ENCODE measurements at regions not wholly inside any gene's neighbourhood (a gene's known extent, or its start where the extent isn't known, plus 50 kb on each side); places are given as distances from the start of the nearest gene placed in this dataset.
A peak's percentile ranks its signal among the peaks of the same experiment; 100 is the strongest.

- no peak for DNase-seq (ENCODE audit: low read depth)
Measured at GRCh38 chr4:24054910-24055309, 165.1 kb upstream of the PPARGC1A start.

DNA sequence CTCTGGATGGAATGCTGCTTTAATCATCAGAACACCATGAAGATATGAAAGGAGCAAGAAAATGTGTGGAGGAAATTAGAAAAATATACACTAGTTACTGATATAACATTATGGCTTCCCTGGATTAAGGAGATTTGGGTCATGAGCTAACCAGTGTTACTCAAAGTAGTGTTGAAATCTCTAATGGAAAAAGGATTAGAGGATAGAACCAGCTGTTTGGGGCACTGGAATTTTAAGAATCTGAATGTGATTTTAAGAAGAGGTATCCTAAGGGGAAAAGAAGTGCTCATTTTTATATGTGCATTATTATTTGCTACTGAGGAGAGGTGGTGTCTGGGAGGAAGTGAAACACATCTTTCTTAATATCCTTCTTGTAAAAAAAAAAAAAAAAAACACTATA lies 164.1 kb upstream of the PPARGC1A start:
- DNase-seq (ENCODE audit: low read depth) = no peak

GRCh38 chr4:24044610-24045589 lies 155.1 kb upstream of the PPARGC1A start:
- DNase-seq (ENCODE audit: low read depth) = no peak

- peak; percentile 29 for DNase-seq (ENCODE audit: low read depth)
Measured at GRCh38 chr4:24042094-24042493, 152.2 kb upstream of the PPARGC1A start.

DNA sequence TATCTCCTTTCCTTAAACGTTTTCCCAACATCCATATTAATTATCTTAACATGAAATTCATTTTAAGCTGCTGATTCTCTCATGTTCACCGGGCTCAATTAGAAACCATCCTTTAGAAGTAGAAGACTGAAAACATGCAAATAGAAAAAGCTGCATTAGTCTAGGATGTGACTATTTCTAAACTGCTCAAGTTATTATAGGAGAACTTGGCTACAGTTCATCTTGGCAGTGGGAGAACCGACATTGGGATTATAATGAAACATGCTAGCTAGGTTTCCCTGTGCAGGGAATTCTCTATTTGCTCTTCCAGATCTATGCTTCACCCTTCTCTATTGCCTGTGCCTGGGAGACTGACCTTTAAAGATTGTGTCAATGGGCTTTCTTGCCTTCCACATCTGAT lies 151.0 kb upstream of the PPARGC1A start:
- no peak for DNase-seq (ENCODE audit: low read depth)

- no peak for DNase-seq (ENCODE audit: low read depth)
Measured at GRCh38 chr4:24033626-24034025, 143.8 kb upstream of the PPARGC1A start.

- no peak for DNase-seq (ENCODE audit: low read depth)
Measured at GRCh38 chr4:24032371-24032989, 142.6 kb upstream of the PPARGC1A start.

DNA sequence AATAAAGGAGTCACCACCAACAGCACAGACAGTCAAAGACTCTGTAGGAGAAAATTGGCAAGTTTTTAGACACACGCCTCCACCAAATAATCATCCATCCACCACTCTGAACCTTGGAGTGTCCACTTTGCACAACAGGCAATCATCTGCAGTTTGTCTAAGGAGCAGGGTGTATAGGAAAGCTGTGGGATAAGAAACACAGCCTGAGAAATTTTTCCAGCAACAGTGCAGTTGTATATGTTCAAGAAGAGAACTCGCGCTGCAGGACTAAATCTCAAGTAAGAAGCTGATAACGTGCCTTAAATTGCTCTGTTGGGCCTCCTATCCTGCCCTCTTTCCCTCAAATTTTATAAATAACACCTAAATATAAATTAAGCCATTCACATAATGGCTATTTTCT lies 136.7 kb upstream of the PPARGC1A start:
- DNase-seq (ENCODE audit: low read depth) = no peak

GRCh38 chr4:24024605-24025004 lies 134.8 kb upstream of the PPARGC1A start:
- DNase-seq (ENCODE audit: low read depth) = no peak

DNA sequence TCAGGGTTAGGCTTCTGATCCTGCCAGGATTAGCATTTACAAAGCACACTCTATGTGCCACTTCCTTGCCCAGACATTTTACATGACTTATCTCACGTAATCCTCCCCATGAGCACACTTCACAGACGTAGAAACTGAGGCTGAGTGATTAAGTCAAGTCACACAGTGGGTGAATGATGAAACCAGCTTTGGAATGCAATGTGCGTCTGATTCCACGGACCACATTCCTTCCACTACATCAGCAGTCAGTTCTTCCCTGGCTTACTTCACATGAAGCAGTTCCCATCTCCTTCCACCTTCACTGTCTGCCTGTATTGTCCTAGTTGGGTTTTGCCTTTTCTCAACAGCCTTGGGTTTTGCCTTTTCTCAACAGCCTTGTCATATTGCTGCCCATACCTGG lies 134.3 kb upstream of the PPARGC1A start:
- no peak for DNase-seq (ENCODE audit: low read depth)

DNA sequence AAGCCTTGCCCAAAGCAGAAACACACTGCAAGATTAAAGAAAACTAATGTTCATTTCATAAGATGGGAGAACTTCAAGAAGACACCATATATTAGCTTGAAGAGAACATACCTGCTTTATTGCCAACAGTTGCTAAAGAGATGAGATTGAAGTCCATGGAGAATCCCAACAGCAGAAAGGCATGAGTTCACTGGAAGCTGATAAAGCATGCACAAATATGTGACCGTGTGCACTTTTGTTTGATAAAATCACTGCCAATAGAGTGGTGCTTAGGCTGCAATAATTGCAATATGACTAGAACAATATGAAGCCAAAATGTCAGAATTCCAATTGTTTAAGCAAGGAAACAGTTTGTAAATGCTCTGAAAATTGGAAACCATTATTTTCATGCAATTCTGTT lies 125.9 kb upstream of the PPARGC1A start:
- DNase-seq (ENCODE audit: low read depth) = no peak

- DNase-seq (ENCODE audit: low read depth) = no peak
Measured at GRCh38 chr4:24013668-24014422, 124.0 kb upstream of the PPARGC1A start.

GRCh38 chr4:24010994-24011393 lies 121.1 kb upstream of the PPARGC1A start:
- no peak for DNase-seq (ENCODE audit: low read depth)

- no peak for DNase-seq (ENCODE audit: low read depth)
Measured at GRCh38 chr4:24010573-24010972, 120.7 kb upstream of the PPARGC1A start.

- no peak for DNase-seq (ENCODE audit: low read depth)
Measured at GRCh38 chr4:24007860-24008261, 118.0 kb upstream of the PPARGC1A start.

DNA sequence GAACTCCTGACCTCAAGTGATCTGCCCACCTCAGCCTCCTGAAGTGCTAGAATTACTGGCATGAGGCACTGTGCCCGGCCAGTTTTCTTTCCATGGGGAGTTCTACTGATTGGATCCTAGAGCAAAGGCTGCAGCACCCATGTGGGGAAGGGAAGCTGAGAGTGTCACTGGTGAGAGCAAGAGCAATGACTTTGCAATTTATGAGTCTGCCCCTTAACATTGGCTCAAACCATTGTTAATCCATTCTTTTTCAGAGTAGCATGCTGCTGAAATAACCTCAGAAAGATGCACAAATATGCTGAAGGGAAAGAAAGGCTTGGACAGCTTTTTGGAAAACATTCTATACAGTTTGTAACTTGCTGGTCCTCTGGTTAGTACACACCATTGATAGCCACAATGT lies 116.4 kb upstream of the PPARGC1A start:
- DNase-seq (ENCODE audit: low read depth) = no peak

DNA sequence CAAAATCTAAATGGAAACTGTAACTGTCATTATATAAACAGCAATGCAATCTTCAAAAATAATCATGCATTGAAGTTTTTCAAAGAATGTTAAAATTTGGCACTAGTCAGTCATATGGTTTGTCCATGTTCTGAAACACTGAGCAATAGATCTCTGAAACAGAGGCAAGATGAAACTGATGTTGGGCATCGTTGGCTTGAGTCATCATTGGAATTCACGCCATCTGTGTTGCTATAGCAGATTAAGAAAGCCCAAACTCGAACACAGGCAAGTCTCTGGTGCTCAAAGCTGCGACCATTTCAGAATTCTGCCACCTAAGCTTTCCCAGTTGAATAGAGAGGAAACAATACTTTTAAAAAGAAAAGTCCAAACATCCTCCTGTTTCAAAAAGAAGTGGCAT lies 114.1 kb upstream of the PPARGC1A start:
- DNase-seq (ENCODE audit: low read depth) = no peak

GRCh38 chr4:24003496-24003895 lies 113.6 kb upstream of the PPARGC1A start:
- no peak for DNase-seq (ENCODE audit: low read depth)

DNA sequence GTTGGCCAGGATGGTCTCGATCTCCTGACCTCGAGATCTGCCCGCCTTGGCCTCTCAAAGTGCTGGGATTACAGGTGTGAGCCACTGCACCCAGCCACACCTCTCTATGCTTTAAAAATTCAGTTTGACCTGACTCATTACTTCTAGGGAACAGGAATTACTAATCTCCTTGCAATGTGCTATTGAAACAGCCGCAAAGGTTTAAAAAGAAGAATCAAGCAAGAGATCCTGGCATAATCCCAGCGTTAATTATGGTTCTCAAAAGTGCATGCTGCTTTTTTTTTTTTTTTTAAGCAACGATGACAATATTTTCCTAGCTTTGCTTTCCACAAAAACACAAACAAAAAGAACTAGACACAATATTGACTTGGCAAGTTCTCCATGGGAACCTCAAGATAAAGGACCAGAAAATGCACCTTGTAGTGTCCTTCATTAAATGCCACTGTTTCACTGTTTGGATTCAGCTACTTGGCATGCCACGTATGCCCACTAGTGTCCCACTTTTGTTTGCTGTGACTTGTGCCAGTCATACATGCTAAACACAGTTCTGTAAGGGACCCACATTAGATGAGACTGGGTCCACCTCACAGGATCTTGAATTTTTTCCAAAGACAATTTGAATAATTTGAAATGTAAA lies 112.6 kb upstream of the PPARGC1A start:
- no peak for DNase-seq (ENCODE audit: low read depth)

GRCh38 chr4:24001486-24002329 lies 111.9 kb upstream of the PPARGC1A start:
- DNase-seq (ENCODE audit: low read depth) = no peak

GRCh38 chr4:24000470-24000831 lies 110.6 kb upstream of the PPARGC1A start:
- DNase-seq (ENCODE audit: low read depth) = no peak
